ENCODE measurements at regions not wholly inside any gene's neighbourhood (a gene's known extent, or its start where the extent isn't known, plus 50 kb on each side); places are given as distances from the start of the nearest gene placed in this dataset.
"Not testable (repeated sequence)": the region's sequence is repeated elsewhere in the genome, so short reads cannot be mapped to it uniquely, and the experiment has no call there.

GRCh38 chr12:47333271-47333858, 253.6 kb upstream of the AMIGO2 start:
- H3K79me1 ChIP-seq (ENCODE audit: low read depth in 1 of 2, low read length in 2 of 2); CTCF ChIA-PET; DNase-seq; ATAC-seq (ENCODE audit: low read depth); H2BK15ac ChIP-seq (ENCODE audit: low read depth, low read length); H3K9me3 ChIP-seq (ENCODE audit: control insufficient read depth, insufficient read depth, low read length); H4K8ac ChIP-seq (ENCODE audit: low read depth in 2 of 2, low read length in 2 of 2); H3K4me2 ChIP-seq (ENCODE audit: low read depth, low read length); POLR2A ChIA-PET (ENCODE audit: unreplicated experiment); dilution Hi-C loops (cut with HindIII; ENCODE audit: low sequenced_read_pairs, unreplicated experiment); H4K91ac ChIP-seq (ENCODE audit: insufficient read depth, low read depth, low read length); H2BK5ac ChIP-seq (ENCODE audit: low read depth, low read length, poor library complexity, severe bottlenecking); intact Hi-C loops (cut with micrococcal nuclease); H3K18ac ChIP-seq (ENCODE audit: low read depth, low read length); BruUV-seq (replicated peaks); H4K5ac ChIP-seq (ENCODE audit: low read depth, low read length); H3K4ac ChIP-seq (ENCODE audit: low read depth, low read length); H2BK120ac ChIP-seq (ENCODE audit: low read depth, low read length); H3K27ac ChIP-seq (ENCODE audit: insufficient read depth, low read length); H3K23ac ChIP-seq (ENCODE audit: low read depth, low read length); H2AK9ac ChIP-seq (replicated peaks; ENCODE audit: low read depth, low read length, poor library complexity); H2AFZ ChIP-seq (replicated peaks; ENCODE audit: low read length, poor library complexity); H3K14ac ChIP-seq (replicated peaks; ENCODE audit: low read depth, low read length); H3K27me3 ChIP-seq (ENCODE audit: control insufficient read depth, insufficient read depth, low read length); H3K4me3 ChIP-seq (ENCODE audit: insufficient read depth, low read depth, low read length); in situ Hi-C loops (cut with MboI; ENCODE audit: low sequenced_read_pairs); H2AK5ac ChIP-seq (ENCODE audit: low read depth, low read length); H3K36me3 ChIP-seq (ENCODE audit: control insufficient read depth, insufficient read depth, low read length); H2BK20ac ChIP-seq (ENCODE audit: low read depth, low read length); H3K4me1 ChIP-seq (ENCODE audit: control insufficient read depth, insufficient read depth, low read length); H4K20me1 ChIP-seq (ENCODE audit: insufficient read depth, low read length); H3K56ac ChIP-seq (ENCODE audit: extremely low read depth, insufficient read depth, low read length); H3K9ac ChIP-seq (ENCODE audit: low read depth, low read length); H3K9me1 ChIP-seq (ENCODE audit: insufficient read depth, low read length): not testable (repeated sequence)
- WGBS, 2 experiments (ENCODE audit: extremely low coverage in 2 of 2, insufficient read length in 1 of 2): 90% methylated on average over 4 of the region's 22 CpGs; no CpG with 5 or more reads in 1 of the 2 experiments
